ENCODE measurements at regions not wholly inside any gene's neighbourhood (a gene's known extent, or its start where the extent isn't known, plus 50 kb on each side); places are given as distances from the start of the nearest gene placed in this dataset.

DNA sequence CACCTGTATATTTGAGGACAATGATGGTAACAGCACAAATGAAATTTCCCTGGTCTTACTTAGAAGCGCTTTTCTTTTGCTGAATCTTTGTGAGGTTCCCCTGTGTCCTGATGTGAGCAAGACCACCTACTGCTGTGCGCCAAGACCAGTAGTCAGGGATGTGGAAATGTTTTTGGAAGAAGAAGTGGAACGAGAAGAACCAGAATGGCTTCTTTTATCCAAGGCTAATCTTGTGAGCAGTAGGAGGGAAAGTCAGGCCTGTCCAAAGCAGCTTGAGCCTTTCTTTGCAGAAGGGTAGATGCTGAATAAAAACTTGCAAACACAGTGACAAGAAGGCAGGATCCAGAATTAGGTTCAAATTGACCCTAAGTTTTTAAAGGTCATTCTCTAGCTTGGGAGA lies 223.0 kb downstream of the FAT3 start:
- ATAC-seq = no peak
- Histone ChIP-seq H3K9me3 (ENCODE audit: control insufficient read depth, insufficient read depth, low read depth, low read length) (no peaks in the 10 kb centered on the region), H3K27me3 (ENCODE audit: control insufficient read depth, insufficient read depth, low read length) (no peaks in the 10 kb centered on the region), H3K4me3 (ENCODE audit: low read depth in 2 of 2, low read length in 2 of 2) (no peak overlapping the region), H3K4me1 (ENCODE audit: control insufficient read depth, insufficient read depth, low read length) (no peaks in the 10 kb centered on the region), H3K27ac (ENCODE audit: low read length) (no peak overlapping the region), H3K36me3 (ENCODE audit: control insufficient read depth, insufficient read depth, low read length) (no peaks in the 10 kb centered on the region)
- intact Hi-C loops (cut with micrococcal nuclease; ENCODE audit: unreplicated experiment) (no loop called here), in situ Hi-C loops (cut with HindIII; ENCODE audit: low pct_unique_long_range_greater_than_20kb, low sequenced_read_pairs) (no loop called here)
- no peak for DNase-seq (ENCODE audit: low read depth, low spot score)
- TF ChIP-seq POLR2AphosphoS5 (IDR thresholded peaks at IDR 0.05; ENCODE audit: low read depth, low read length) = no peak
- TF ChIP-seq SIN3A (IDR thresholded peaks at IDR 0.05; ENCODE audit: borderline replicate concordance, insufficient read depth, low read depth, low read length) = no peak
- TF ChIP-seq, protein P1, sequence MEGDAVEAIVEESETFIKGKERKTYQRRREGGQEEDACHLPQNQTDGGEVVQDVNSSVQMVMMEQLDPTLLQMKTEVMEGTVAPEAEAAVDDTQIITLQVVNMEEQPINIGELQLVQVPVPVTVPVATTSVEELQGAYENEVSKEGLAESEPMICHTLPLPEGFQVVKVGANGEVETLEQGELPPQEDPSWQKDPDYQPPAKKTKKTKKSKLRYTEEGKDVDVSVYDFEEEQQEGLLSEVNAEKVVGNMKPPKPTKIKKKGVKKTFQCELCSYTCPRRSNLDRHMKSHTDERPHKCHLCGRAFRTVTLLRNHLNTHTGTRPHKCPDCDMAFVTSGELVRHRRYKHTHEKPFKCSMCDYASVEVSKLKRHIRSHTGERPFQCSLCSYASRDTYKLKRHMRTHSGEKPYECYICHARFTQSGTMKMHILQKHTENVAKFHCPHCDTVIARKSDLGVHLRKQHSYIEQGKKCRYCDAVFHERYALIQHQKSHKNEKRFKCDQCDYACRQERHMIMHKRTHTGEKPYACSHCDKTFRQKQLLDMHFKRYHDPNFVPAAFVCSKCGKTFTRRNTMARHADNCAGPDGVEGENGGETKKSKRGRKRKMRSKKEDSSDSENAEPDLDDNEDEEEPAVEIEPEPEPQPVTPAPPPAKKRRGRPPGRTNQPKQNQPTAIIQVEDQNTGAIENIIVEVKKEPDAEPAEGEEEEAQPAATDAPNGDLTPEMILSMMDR (IDR thresholded peaks at IDR 0.05) = no peak
- TF ChIP-seq TCF7L2 (IDR thresholded peaks at IDR 0.05; ENCODE audit: low read depth, low read length) = no peak
- TF ChIP-seq, protein P2, sequence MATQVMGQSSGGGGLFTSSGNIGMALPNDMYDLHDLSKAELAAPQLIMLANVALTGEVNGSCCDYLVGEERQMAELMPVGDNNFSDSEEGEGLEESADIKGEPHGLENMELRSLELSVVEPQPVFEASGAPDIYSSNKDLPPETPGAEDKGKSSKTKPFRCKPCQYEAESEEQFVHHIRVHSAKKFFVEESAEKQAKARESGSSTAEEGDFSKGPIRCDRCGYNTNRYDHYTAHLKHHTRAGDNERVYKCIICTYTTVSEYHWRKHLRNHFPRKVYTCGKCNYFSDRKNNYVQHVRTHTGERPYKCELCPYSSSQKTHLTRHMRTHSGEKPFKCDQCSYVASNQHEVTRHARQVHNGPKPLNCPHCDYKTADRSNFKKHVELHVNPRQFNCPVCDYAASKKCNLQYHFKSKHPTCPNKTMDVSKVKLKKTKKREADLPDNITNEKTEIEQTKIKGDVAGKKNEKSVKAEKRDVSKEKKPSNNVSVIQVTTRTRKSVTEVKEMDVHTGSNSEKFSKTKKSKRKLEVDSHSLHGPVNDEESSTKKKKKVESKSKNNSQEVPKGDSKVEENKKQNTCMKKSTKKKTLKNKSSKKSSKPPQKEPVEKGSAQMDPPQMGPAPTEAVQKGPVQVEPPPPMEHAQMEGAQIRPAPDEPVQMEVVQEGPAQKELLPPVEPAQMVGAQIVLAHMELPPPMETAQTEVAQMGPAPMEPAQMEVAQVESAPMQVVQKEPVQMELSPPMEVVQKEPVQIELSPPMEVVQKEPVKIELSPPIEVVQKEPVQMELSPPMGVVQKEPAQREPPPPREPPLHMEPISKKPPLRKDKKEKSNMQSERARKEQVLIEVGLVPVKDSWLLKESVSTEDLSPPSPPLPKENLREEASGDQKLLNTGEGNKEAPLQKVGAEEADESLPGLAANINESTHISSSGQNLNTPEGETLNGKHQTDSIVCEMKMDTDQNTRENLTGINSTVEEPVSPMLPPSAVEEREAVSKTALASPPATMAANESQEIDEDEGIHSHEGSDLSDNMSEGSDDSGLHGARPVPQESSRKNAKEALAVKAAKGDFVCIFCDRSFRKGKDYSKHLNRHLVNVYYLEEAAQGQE (IDR thresholded peaks at IDR 0.05; ENCODE audit: insufficient read depth in 1 of 2, low read depth in 2 of 2, low read length in 1 of 2) = no peak
- no TSS peak for BruUV-seq (replicated peaks)
- ChIA-PET CTCF (no interaction called here), POLR2A (no interaction called here)

GRCh38 chr11:92449222-92449621 lies 224.6 kb downstream of the FAT3 start:
- ChIA-PET POLR2A (no interaction called here), CTCF (no interaction called here)
- Histone ChIP-seq H3K27ac (ENCODE audit: low read length) (no peak overlapping the region), H3K27me3 (ENCODE audit: control insufficient read depth, insufficient read depth, low read length) (no peaks in the 10 kb centered on the region), H3K9me3 (ENCODE audit: control insufficient read depth, insufficient read depth, low read depth, low read length) (no peaks in the 10 kb centered on the region), H3K4me1 (ENCODE audit: control insufficient read depth, insufficient read depth, low read length) (no peaks in the 10 kb centered on the region), H3K36me3 (ENCODE audit: control insufficient read depth, insufficient read depth, low read length) (no peaks in the 10 kb centered on the region), H3K4me3 (ENCODE audit: low read depth in 2 of 2, low read length in 2 of 2) (no peak overlapping the region)
- DNase-seq (ENCODE audit: low read depth, low spot score) (no peak), ATAC-seq (no peak)
- in situ Hi-C loops (cut with HindIII; ENCODE audit: low pct_unique_long_range_greater_than_20kb, low sequenced_read_pairs) (no loop called here), intact Hi-C loops (cut with micrococcal nuclease; ENCODE audit: unreplicated experiment) (no loop called here)
- BruUV-seq (replicated peaks) = no TSS peak
- TF ChIP-seq, protein P2 (IDR thresholded peaks at IDR 0.05; ENCODE audit: insufficient read depth in 1 of 2, low read depth in 2 of 2, low read length in 1 of 2) = no peak
- no peak for TF ChIP-seq SIN3A (IDR thresholded peaks at IDR 0.05; ENCODE audit: borderline replicate concordance, insufficient read depth, low read depth, low read length)
- TF ChIP-seq POLR2AphosphoS5 (IDR thresholded peaks at IDR 0.05; ENCODE audit: low read depth, low read length) = no peak
- TF ChIP-seq TCF7L2 (IDR thresholded peaks at IDR 0.05; ENCODE audit: low read depth, low read length) = no peak
- TF ChIP-seq, protein P1 (IDR thresholded peaks at IDR 0.05) = no peak

Data from Panc1 (cell line).